ENCODE measurements at regions not wholly inside any gene's neighbourhood (a gene's known extent, or its start where the extent isn't known, plus 50 kb on each side); places are given as distances from the start of the nearest gene placed in this dataset.

- no peak for DNase-seq (ENCODE audit: low read depth, low spot score)
- no peak overlapping the region for H3K4me3 ChIP-seq (ENCODE audit: low read length)
Observed at GRCh38 chr9:117492476-117492875, 77.6 kb upstream of the ASTN2 start.

GRCh38 chr9:117491491-117491890 lies 76.6 kb upstream of the ASTN2 start:
- no peak for DNase-seq (ENCODE audit: low read depth, low spot score)
- no peak overlapping the region for H3K4me3 ChIP-seq (ENCODE audit: low read length)

- DNase-seq (ENCODE audit: low read depth, low spot score): no peak
- H3K4me3 ChIP-seq (ENCODE audit: low read length): no peak overlapping the region
Observed at GRCh38 chr9:117490199-117490598, 75.3 kb upstream of the ASTN2 start.

- no peak overlapping the region for H3K4me3 ChIP-seq (ENCODE audit: low read length)
- no peak for DNase-seq (ENCODE audit: low read depth, low spot score)
Observed at GRCh38 chr9:117488659-117489058, 73.8 kb upstream of the ASTN2 start.

GRCh38 chr9:117487555-117488175 lies 72.8 kb upstream of the ASTN2 start:
- DNase-seq (ENCODE audit: low read depth, low spot score): peak; percentile 45
- H3K4me3 ChIP-seq (ENCODE audit: low read length): peak overlapping the region; percentile 29

- no peak for DNase-seq (ENCODE audit: low read depth, low spot score)
- no peak overlapping the region for H3K4me3 ChIP-seq (ENCODE audit: low read length)
Observed at GRCh38 chr9:117486426-117486825, 71.6 kb upstream of the ASTN2 start.

GRCh38 chr9:117485176-117485575 lies 70.3 kb upstream of the ASTN2 start:
- no peak for DNase-seq (ENCODE audit: low read depth, low spot score)
- H3K4me3 ChIP-seq (ENCODE audit: low read length): no peak overlapping the region

- DNase-seq (ENCODE audit: low read depth, low spot score): no peak
- H3K4me3 ChIP-seq (ENCODE audit: low read length): no peak overlapping the region
Observed at GRCh38 chr9:117480729-117481128, 65.9 kb upstream of the ASTN2 start.

- no peak for DNase-seq (ENCODE audit: low read depth, low spot score)
- H3K4me3 ChIP-seq (ENCODE audit: low read length): no peak overlapping the region
Observed at GRCh38 chr9:117480253-117480652, 65.4 kb upstream of the ASTN2 start.

GRCh38 chr9:117473293-117473692 lies 58.4 kb upstream of the ASTN2 start:
- no peak for DNase-seq (ENCODE audit: low read depth, low spot score)
- H3K4me3 ChIP-seq (ENCODE audit: low read length): no peak overlapping the region

- no peak for DNase-seq (ENCODE audit: low read depth, low spot score)
- H3K4me3 ChIP-seq (ENCODE audit: low read length): no peak overlapping the region
Observed at GRCh38 chr9:117470902-117471301, 56.0 kb upstream of the ASTN2 start.

GRCh38 chr9:117470455-117470854 lies 55.6 kb upstream of the ASTN2 start:
- no peak overlapping the region for H3K4me3 ChIP-seq (ENCODE audit: low read length)
- DNase-seq (ENCODE audit: low read depth, low spot score): no peak

GRCh38 chr9:117466111-117466510 lies 51.3 kb upstream of the ASTN2 start:
- DNase-seq (ENCODE audit: low read depth, low spot score): no peak
- H3K4me3 ChIP-seq (ENCODE audit: low read length): no peak overlapping the region

- DNase-seq (ENCODE audit: low read depth, low spot score): no peak
- no peak overlapping the region for H3K4me3 ChIP-seq (ENCODE audit: low read length)
Observed at GRCh38 chr9:117465706-117466105, 50.8 kb upstream of the ASTN2 start.

GRCh38 chr9:117464941-117465616 lies 50.2 kb upstream of the ASTN2 start:
- DNase-seq (ENCODE audit: low read depth, low spot score): no peak
- H3K4me3 ChIP-seq (ENCODE audit: low read length): no peak overlapping the region

Measured in Jurkat, Clone E6-1 (cell line).